NB4 (cell line): ENCODE measurements at regions not wholly inside any gene's neighbourhood (a gene's known extent, or its start where the extent isn't known, plus 50 kb on each side); places are given as distances from the start of the nearest gene placed in this dataset.

Source experiments
- POLR2A ChIP-seq: IDR thresholded peaks from 2 replicates; pipeline ENCODE4 v1.6.1; 2011; ENCODE audit warnings: mild to moderate bottlenecking; ENCODE audit not compliant: insufficient read length; ENCODE audit errors: extremely low read depth
- TF ChIP-seq, protein P1 (sequence below): IDR thresholded peaks from one replicate; pipeline ENCODE4 v1.5.1; 2012; ENCODE audit warnings: low read depth, low read length

DNA sequence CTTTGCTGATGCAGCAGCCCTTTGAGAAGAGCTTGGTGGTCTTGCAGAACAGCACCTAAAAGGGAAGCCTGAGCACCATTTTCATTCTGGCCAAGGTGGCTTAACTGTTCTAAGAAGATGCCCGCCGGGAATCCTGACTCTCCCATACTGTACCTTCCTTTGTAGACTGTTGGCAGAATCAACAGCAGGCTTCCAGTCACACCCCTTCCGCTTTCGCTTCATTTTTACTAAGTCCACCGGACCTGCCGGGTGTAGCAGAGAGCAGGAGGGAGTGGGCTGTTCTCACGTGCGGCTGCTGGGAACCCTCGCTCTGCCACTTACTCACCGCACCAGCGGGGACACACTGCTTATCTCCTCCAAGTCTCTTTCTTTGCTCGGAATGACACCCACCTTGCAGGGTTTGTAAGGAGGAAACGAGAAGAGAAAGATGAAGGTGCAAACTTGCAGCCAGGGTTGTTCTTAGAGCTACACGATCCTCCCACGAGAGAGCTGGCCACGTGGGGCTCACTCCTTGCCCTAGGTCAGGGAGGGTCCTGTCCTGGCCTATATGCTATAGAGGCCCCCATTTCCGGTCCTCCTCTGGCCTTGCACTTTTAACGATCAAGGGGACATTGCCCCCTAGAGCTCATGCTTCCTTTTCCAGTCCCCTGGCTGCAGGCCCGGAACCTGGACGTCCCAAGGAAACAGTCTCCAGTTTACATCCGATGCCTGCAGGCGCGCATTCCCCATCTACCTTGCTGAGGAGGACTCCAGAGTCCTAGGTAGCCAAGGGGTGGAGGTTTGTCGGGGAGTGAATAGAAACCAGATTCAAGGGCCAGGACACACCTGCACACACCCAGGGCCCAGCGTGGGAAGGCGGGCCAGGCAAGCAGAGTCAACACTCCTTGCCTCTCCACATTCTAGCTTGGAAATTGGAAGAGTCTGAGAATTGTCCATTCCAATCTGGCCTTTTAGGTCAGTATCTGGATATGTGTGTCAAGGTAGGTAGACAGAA lies 453.6 kb downstream of the IRS2 start:
- TF ChIP-seq, protein P1, sequence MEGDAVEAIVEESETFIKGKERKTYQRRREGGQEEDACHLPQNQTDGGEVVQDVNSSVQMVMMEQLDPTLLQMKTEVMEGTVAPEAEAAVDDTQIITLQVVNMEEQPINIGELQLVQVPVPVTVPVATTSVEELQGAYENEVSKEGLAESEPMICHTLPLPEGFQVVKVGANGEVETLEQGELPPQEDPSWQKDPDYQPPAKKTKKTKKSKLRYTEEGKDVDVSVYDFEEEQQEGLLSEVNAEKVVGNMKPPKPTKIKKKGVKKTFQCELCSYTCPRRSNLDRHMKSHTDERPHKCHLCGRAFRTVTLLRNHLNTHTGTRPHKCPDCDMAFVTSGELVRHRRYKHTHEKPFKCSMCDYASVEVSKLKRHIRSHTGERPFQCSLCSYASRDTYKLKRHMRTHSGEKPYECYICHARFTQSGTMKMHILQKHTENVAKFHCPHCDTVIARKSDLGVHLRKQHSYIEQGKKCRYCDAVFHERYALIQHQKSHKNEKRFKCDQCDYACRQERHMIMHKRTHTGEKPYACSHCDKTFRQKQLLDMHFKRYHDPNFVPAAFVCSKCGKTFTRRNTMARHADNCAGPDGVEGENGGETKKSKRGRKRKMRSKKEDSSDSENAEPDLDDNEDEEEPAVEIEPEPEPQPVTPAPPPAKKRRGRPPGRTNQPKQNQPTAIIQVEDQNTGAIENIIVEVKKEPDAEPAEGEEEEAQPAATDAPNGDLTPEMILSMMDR: no peak
- TF ChIP-seq POLR2A: no peak
